ENCODE measurements at regions not wholly inside any gene's neighbourhood (a gene's known extent, or its start where the extent isn't known, plus 50 kb on each side); places are given as distances from the start of the nearest gene placed in this dataset.

DNA sequence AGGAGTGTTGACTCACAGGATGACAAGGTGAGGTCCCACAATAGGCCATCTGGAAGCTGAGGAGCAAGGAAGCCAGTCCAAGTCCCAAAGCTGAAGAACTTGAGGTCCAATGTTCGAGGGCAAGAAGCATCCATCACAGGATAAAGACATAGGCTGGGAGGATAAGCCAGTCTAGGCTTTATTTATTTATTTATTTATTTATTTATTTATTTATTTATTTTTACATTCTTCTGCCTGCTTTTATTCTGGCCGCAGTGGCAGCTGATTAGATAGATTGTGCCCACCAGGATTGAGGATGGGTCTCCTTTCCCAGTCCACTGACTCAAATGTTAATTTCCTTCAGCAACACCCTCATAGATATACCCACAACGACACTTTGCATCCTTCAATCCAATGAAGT lies 472.2 kb upstream of the DPPA4 start:
- Histone ChIP-seq H3F3A (ENCODE audit: insufficient read depth, low read length, poor library complexity, severe bottlenecking) (no peaks in the 10 kb centered on the region), H3K4me3 (ENCODE audit: low read length) (no peak overlapping the region), H3K27ac (ENCODE audit: low read length) (no peak overlapping the region), H3K79me2 (replicated peaks; ENCODE audit: insufficient read depth, low read length) (no peaks in the 10 kb centered on the region), H3K9me3 (ENCODE audit: low read length) (no peaks in the 10 kb centered on the region), H3K9me2 (ENCODE audit: insufficient read depth, low read length) (no peaks in the 10 kb centered on the region), H3K9ac (ENCODE audit: low read length) (no peak overlapping the region), H3K4me2 (ENCODE audit: low read length) (no peak overlapping the region), H2AFZ (ENCODE audit: low read depth, low read length) (no peak overlapping the region), H4K20me1 (ENCODE audit: insufficient read depth) (no peaks in the 10 kb centered on the region), H3K27me3 (ENCODE audit: insufficient read depth, low read depth, low read length) (no peaks in the 10 kb centered on the region), H3K36me3 (ENCODE audit: insufficient read depth, low read length) (no peaks in the 10 kb centered on the region)
- TF ChIP-seq, protein P1, sequence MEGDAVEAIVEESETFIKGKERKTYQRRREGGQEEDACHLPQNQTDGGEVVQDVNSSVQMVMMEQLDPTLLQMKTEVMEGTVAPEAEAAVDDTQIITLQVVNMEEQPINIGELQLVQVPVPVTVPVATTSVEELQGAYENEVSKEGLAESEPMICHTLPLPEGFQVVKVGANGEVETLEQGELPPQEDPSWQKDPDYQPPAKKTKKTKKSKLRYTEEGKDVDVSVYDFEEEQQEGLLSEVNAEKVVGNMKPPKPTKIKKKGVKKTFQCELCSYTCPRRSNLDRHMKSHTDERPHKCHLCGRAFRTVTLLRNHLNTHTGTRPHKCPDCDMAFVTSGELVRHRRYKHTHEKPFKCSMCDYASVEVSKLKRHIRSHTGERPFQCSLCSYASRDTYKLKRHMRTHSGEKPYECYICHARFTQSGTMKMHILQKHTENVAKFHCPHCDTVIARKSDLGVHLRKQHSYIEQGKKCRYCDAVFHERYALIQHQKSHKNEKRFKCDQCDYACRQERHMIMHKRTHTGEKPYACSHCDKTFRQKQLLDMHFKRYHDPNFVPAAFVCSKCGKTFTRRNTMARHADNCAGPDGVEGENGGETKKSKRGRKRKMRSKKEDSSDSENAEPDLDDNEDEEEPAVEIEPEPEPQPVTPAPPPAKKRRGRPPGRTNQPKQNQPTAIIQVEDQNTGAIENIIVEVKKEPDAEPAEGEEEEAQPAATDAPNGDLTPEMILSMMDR (IDR thresholded peaks at IDR 0.05; ENCODE audit: poor library complexity, severe bottlenecking): no peak
- TF ChIP-seq, protein P2, sequence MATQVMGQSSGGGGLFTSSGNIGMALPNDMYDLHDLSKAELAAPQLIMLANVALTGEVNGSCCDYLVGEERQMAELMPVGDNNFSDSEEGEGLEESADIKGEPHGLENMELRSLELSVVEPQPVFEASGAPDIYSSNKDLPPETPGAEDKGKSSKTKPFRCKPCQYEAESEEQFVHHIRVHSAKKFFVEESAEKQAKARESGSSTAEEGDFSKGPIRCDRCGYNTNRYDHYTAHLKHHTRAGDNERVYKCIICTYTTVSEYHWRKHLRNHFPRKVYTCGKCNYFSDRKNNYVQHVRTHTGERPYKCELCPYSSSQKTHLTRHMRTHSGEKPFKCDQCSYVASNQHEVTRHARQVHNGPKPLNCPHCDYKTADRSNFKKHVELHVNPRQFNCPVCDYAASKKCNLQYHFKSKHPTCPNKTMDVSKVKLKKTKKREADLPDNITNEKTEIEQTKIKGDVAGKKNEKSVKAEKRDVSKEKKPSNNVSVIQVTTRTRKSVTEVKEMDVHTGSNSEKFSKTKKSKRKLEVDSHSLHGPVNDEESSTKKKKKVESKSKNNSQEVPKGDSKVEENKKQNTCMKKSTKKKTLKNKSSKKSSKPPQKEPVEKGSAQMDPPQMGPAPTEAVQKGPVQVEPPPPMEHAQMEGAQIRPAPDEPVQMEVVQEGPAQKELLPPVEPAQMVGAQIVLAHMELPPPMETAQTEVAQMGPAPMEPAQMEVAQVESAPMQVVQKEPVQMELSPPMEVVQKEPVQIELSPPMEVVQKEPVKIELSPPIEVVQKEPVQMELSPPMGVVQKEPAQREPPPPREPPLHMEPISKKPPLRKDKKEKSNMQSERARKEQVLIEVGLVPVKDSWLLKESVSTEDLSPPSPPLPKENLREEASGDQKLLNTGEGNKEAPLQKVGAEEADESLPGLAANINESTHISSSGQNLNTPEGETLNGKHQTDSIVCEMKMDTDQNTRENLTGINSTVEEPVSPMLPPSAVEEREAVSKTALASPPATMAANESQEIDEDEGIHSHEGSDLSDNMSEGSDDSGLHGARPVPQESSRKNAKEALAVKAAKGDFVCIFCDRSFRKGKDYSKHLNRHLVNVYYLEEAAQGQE (IDR thresholded peaks at IDR 0.05; ENCODE audit: borderline replicate concordance): no peak
- TF ChIP-seq SMC3 (conservative IDR thresholded peaks at IDR 0.05; ENCODE audit: poor library complexity): no peak
- TF ChIP-seq TAF1 (IDR thresholded peaks at IDR 0.05; ENCODE audit: low read depth): no peak
- no peak for TF ChIP-seq EZH2 (IDR thresholded peaks at IDR 0.05; ENCODE audit: borderline replicate concordance, insufficient read depth, low read length, poor library complexity, severe bottlenecking)
- no peak for TF ChIP-seq RAD21 (conservative IDR thresholded peaks at IDR 0.05)
- no peak for TF ChIP-seq MXI1 (conservative IDR thresholded peaks at IDR 0.05; ENCODE audit: poor library complexity, severe bottlenecking)
- TF ChIP-seq POLR2AphosphoS5 (IDR thresholded peaks at IDR 0.05): no peak
- TF ChIP-seq EP300 (conservative IDR thresholded peaks at IDR 0.05; ENCODE audit: poor library complexity, severe bottlenecking): no peak

DNA sequence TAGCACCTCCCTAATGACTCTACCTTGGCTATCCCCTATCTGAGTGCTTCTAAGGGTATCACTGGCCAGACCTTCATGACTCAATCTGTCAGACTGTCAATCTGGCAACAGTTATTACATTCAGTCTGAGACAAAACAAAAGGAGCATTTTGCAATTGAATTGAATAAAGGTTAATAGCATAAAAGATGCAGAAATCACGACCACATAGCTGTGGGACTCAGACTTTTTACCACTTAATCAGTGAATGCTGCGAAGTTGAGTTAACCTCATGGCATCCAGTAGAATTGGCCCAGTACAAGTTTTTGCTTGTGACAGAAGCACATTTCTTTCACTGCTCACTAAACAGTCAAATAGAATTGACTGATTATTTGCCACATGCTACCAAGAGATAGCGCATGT lies 480.7 kb upstream of the DPPA4 start:
- Histone ChIP-seq H3K9me2 (ENCODE audit: insufficient read depth, low read length) (no peaks in the 10 kb centered on the region), H3K27ac (ENCODE audit: low read length) (no peak overlapping the region), H3K4me2 (ENCODE audit: low read length) (no peak overlapping the region), H3K9ac (ENCODE audit: low read length) (no peak overlapping the region), H3K36me3 (ENCODE audit: insufficient read depth, low read length) (no peaks in the 10 kb centered on the region), H3K79me2 (replicated peaks; ENCODE audit: insufficient read depth, low read length) (no peaks in the 10 kb centered on the region), H3K9me3 (ENCODE audit: low read length) (no peaks in the 10 kb centered on the region), H4K20me1 (ENCODE audit: insufficient read depth) (no peaks in the 10 kb centered on the region), H3K27me3 (ENCODE audit: insufficient read depth, low read depth, low read length) (no peaks in the 10 kb centered on the region), H2AFZ (ENCODE audit: low read depth, low read length) (no peak overlapping the region), H3F3A (ENCODE audit: insufficient read depth, low read length, poor library complexity, severe bottlenecking) (no peaks in the 10 kb centered on the region), H3K4me3 (ENCODE audit: low read length) (no peak overlapping the region)
- TF ChIP-seq, protein P2 (IDR thresholded peaks at IDR 0.05; ENCODE audit: borderline replicate concordance): no peak
- TF ChIP-seq POLR2AphosphoS5 (IDR thresholded peaks at IDR 0.05): no peak
- no peak for TF ChIP-seq RAD21 (conservative IDR thresholded peaks at IDR 0.05)
- TF ChIP-seq SMC3 (conservative IDR thresholded peaks at IDR 0.05; ENCODE audit: poor library complexity): no peak
- TF ChIP-seq MXI1 (conservative IDR thresholded peaks at IDR 0.05; ENCODE audit: poor library complexity, severe bottlenecking): no peak
- TF ChIP-seq EZH2 (IDR thresholded peaks at IDR 0.05; ENCODE audit: borderline replicate concordance, insufficient read depth, low read length, poor library complexity, severe bottlenecking): no peak
- TF ChIP-seq, protein P1 (IDR thresholded peaks at IDR 0.05; ENCODE audit: poor library complexity, severe bottlenecking): no peak
- no peak for TF ChIP-seq TAF1 (IDR thresholded peaks at IDR 0.05; ENCODE audit: low read depth)
- TF ChIP-seq EP300 (conservative IDR thresholded peaks at IDR 0.05; ENCODE audit: poor library complexity, severe bottlenecking): no peak
